ENCODE measurements at regions not wholly inside any gene's neighbourhood (a gene's known extent, or its start where the extent isn't known, plus 50 kb on each side); places are given as distances from the start of the nearest gene placed in this dataset.

DNA sequence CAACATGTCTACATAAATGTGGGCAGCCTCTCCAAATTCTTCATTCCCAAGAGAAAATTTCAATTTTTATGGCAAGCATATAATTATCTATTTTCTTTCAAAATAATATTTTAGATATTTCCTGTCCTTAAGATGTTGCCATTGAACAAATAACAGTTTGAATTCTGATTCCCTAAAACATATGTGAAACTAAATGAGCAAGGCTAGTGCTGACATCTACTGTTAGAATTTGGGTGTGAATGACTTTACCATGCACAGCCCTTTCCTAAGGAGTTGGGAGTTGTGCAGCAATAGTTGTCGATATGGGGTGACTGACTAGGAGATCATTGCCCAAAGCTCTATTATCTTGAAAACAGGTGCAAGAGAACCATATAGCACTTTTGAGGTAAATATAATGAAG, 108.2 kb upstream of the SLC38A4 start:
- H3K36me3 ChIP-seq (ENCODE audit: control insufficient read depth in 1 of 2, insufficient read depth in 2 of 2, low read length in 2 of 2): no peaks in the 10 kb centered on the region
- ATAC-seq: peak; percentile 82
- DNase-seq (ENCODE audit: low read depth, low spot score): no peak
- RAD21 ChIA-PET (ENCODE audit: low non-redundant PET in 1 of 2, low total read pairs in 2 of 2, uncharacterized antibody in 2 of 2, unreplicated experiment in 2 of 2): no interaction called here
- H3K9me3 ChIP-seq (ENCODE audit: control insufficient read depth in 1 of 2, insufficient read depth in 1 of 2, low read depth in 1 of 2, low read length in 2 of 2): no peaks in the 10 kb centered on the region
- no peak overlapping the region for H3K9ac ChIP-seq (ENCODE audit: low read length)
- H2AFZ ChIP-seq (ENCODE audit: low read depth, low read length, poor library complexity, severe bottlenecking): no peak overlapping the region
- TF ChIP-seq, protein P1, sequence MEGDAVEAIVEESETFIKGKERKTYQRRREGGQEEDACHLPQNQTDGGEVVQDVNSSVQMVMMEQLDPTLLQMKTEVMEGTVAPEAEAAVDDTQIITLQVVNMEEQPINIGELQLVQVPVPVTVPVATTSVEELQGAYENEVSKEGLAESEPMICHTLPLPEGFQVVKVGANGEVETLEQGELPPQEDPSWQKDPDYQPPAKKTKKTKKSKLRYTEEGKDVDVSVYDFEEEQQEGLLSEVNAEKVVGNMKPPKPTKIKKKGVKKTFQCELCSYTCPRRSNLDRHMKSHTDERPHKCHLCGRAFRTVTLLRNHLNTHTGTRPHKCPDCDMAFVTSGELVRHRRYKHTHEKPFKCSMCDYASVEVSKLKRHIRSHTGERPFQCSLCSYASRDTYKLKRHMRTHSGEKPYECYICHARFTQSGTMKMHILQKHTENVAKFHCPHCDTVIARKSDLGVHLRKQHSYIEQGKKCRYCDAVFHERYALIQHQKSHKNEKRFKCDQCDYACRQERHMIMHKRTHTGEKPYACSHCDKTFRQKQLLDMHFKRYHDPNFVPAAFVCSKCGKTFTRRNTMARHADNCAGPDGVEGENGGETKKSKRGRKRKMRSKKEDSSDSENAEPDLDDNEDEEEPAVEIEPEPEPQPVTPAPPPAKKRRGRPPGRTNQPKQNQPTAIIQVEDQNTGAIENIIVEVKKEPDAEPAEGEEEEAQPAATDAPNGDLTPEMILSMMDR (IDR thresholded peaks at IDR 0.05 in 2 of 3, conservative IDR thresholded peaks at IDR 0.05 in 1 of 3; ENCODE audit: borderline replicate concordance in 1 of 3, insufficient read depth in 1 of 3, low read depth in 2 of 3, low read length in 2 of 3): peak; percentile 40 to 62 (median 48); a peak in 5 of 6 replicates
- TF ChIP-seq, protein P2, sequence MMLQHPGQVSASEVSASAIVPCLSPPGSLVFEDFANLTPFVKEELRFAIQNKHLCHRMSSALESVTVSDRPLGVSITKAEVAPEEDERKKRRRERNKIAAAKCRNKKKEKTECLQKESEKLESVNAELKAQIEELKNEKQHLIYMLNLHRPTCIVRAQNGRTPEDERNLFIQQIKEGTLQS (IDR thresholded peaks at IDR 0.05): no peak
- TF ChIP-seq RAD21 (IDR thresholded peaks at IDR 0.05; ENCODE audit: low read depth): peak; percentile 79
- H3K4me3 ChIP-seq (replicated peaks in 1 of 2; ENCODE audit: low read depth in 1 of 2, low read length in 2 of 2): no peak overlapping the region
- intact Hi-C loops (cut with micrococcal nuclease): loop anchor here (2.0 to 10.0 kb wide), 4 partner anchors 257 to 862 kb away; no protein-coding TSS in a partner anchor
- CTCF ChIA-PET: interaction anchor here (0.7 to 2.3 kb wide), 5 partner anchors 9 to 809 kb away, joined by 3 to 9 read pairs (median 3); no protein-coding TSS in a partner anchor
- peaks cover 5 to 9% of the 10 kb centered on the region in 2 experiments; a peak in 2 of 4 replicates for H3K4me1 ChIP-seq (ENCODE audit: control insufficient read depth in 1 of 2, insufficient read depth in 2 of 2, low read length in 2 of 2)
- POLR2A ChIA-PET: no interaction called here
- H3K79me2 ChIP-seq (ENCODE audit: insufficient read depth, low read length): no peaks in the 10 kb centered on the region
- H3K27me3 ChIP-seq (ENCODE audit: insufficient read depth, low read length): no peaks in the 10 kb centered on the region
- BruUV-seq (replicated peaks): no TSS peak
- no peak overlapping the region for H3K27ac ChIP-seq (ENCODE audit: low read depth, low read length)
- H3K9me2 ChIP-seq (ENCODE audit: insufficient read depth): no peaks in the 10 kb centered on the region
- no peaks in the 10 kb centered on the region for H4K20me1 ChIP-seq (ENCODE audit: insufficient read depth)
- no peak overlapping the region for H3K4me2 ChIP-seq (ENCODE audit: low read length)

DNA sequence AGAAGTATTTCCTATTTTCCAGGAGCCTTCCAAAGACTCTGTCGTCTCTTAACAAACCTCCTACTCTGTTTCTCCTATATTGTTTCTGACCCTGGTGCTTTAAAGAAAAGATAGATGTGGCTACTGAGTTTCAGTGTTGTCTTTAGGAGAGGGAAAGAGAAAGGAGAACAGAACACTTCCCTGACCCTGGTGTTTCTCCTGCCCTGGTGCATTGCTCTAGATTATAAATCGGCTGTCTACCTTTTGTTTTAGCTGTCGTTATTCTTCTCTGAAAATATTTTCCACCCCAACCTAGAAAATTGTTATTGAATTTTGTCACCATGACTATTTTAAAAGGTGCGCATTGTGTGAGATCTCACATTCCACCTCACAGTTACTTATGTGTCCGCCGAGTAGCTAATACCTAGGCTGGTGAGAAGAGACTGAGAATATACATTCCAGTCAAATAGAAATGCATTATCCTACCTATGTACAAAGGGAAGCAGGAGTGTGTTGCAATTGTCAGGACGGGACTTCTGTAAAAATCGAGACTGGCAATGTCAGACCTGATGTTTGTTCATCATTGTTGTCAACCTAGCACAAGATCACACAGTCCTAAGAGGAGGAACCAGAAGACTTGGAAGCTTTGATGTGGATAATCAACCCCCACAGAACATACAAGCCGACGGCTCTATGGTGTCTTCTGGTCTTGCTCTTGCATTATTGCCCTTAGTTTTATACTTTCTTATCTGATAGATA, 108.7 kb upstream of the SLC38A4 start:
- Histone ChIP-seq H3K79me2 (ENCODE audit: insufficient read depth, low read length) (no peaks in the 10 kb centered on the region), H3K9ac (ENCODE audit: low read length) (no peak overlapping the region), H3K4me3 (replicated peaks in 1 of 2; ENCODE audit: low read depth in 1 of 2, low read length in 2 of 2) (no peak overlapping the region), H4K20me1 (ENCODE audit: insufficient read depth) (no peaks in the 10 kb centered on the region), H3K4me1 (ENCODE audit: control insufficient read depth in 1 of 2, insufficient read depth in 2 of 2, low read length in 2 of 2) (peaks cover 5 to 9% of the 10 kb centered on the region in 2 experiments; a peak in 2 of 4 replicates), H3K4me2 (ENCODE audit: low read length) (no peak overlapping the region), H3K36me3 (ENCODE audit: control insufficient read depth in 1 of 2, insufficient read depth in 2 of 2, low read length in 2 of 2) (no peaks in the 10 kb centered on the region), H3K27me3 (ENCODE audit: insufficient read depth, low read length) (no peaks in the 10 kb centered on the region), H3K9me2 (ENCODE audit: insufficient read depth) (no peaks in the 10 kb centered on the region), H3K27ac (ENCODE audit: low read depth, low read length) (no peak overlapping the region), H2AFZ (ENCODE audit: low read depth, low read length, poor library complexity, severe bottlenecking) (no peak overlapping the region), H3K9me3 (ENCODE audit: control insufficient read depth in 1 of 2, insufficient read depth in 1 of 2, low read depth in 1 of 2, low read length in 2 of 2) (no peaks in the 10 kb centered on the region)
- BruUV-seq (replicated peaks): no TSS peak
- no peak for TF ChIP-seq RAD21 (IDR thresholded peaks at IDR 0.05; ENCODE audit: low read depth)
- TF ChIP-seq ZFX (IDR thresholded peaks at IDR 0.05): no peak
- no peak for TF ChIP-seq SRF (IDR thresholded peaks at IDR 0.05; ENCODE audit: low read depth)
- TF ChIP-seq POLR2A (IDR thresholded peaks at IDR 0.05; ENCODE audit: borderline replicate concordance, extremely low read depth, insufficient read depth, insufficient read length): no peak
- no peak for TF ChIP-seq YY1 (IDR thresholded peaks at IDR 0.05; ENCODE audit: extremely low read depth, insufficient replicate concordance, low read depth, low read length)
- TF ChIP-seq CEBPB (IDR thresholded peaks at IDR 0.05; ENCODE audit: low read depth): no peak
- TF ChIP-seq, protein P2 (IDR thresholded peaks at IDR 0.05): no peak
- intact Hi-C loops (cut with micrococcal nuclease): loop anchor here (2.0 to 10.0 kb wide), 4 partner anchors 257 to 862 kb away; no protein-coding TSS in a partner anchor
- RAD21 ChIA-PET (ENCODE audit: low non-redundant PET in 1 of 2, low total read pairs in 2 of 2, uncharacterized antibody in 2 of 2, unreplicated experiment in 2 of 2): interaction anchor here (0.7 kb wide), 2 partner anchors 49 to 577 kb away, joined by 3 to 4 read pairs; no protein-coding TSS in a partner anchor
- CTCF ChIA-PET: interaction anchor here (1.1 to 2.3 kb wide), 3 partner anchors 8 to 373 kb away, joined by 3 to 6 read pairs (median 3); no protein-coding TSS in a partner anchor
- POLR2A ChIA-PET: no interaction called here
- ATAC-seq (no peak), DNase-seq (ENCODE audit: low read depth, low spot score) (no peak)
